ENCODE measurements at regions not wholly inside any gene's neighbourhood (a gene's known extent, or its start where the extent isn't known, plus 50 kb on each side); places are given as distances from the start of the nearest gene placed in this dataset.

DNA sequence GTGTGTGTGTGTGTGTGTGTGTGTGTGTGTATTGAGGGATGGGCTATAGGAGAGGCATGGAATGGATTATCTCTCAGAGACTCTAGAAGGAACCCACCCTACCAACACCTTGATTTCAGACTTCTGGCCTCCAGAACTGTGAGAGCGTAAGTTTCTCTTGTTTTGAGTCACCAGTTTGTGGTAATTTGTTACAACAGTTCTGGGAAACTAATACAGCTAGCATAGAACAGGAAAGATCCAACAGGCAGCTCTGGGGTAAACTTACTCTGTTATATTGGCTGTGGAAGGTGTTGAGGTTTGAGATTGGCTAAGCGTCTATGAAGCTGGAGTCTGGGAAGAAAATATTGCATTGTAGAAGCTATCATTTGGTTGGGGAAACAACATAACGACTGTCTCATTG lies 334.3 kb downstream of the AACS start:
- TF ChIP-seq POLR2AphosphoS5 (IDR thresholded peaks at IDR 0.05): no peak
- TF ChIP-seq, protein P1, sequence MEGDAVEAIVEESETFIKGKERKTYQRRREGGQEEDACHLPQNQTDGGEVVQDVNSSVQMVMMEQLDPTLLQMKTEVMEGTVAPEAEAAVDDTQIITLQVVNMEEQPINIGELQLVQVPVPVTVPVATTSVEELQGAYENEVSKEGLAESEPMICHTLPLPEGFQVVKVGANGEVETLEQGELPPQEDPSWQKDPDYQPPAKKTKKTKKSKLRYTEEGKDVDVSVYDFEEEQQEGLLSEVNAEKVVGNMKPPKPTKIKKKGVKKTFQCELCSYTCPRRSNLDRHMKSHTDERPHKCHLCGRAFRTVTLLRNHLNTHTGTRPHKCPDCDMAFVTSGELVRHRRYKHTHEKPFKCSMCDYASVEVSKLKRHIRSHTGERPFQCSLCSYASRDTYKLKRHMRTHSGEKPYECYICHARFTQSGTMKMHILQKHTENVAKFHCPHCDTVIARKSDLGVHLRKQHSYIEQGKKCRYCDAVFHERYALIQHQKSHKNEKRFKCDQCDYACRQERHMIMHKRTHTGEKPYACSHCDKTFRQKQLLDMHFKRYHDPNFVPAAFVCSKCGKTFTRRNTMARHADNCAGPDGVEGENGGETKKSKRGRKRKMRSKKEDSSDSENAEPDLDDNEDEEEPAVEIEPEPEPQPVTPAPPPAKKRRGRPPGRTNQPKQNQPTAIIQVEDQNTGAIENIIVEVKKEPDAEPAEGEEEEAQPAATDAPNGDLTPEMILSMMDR (IDR thresholded peaks at IDR 0.05): no peak

All from prostate gland (tissue), 2 donors.